IMR-90 (cell line): ENCODE measurements at regions not wholly inside any gene's neighbourhood (a gene's known extent, or its start where the extent isn't known, plus 50 kb on each side); places are given as distances from the start of the nearest gene placed in this dataset.

Source experiments
- ATAC-seq: fragments of 200-7000 bp; cut with Tn5 transposase; 2 replicates; pipeline ENCODE4 v1.9.1; 2020; ENCODE audit warnings: low read depth, mild to moderate bottlenecking, moderate library complexity
- BruUV-seq: library from RNA; stranded (reverse); fragments of 400-500 nt; replicated peaks from 2 replicates; lab custom pipeline; 2021; lab: Mats Ljungman, UMichigan
- CTCF ChIA-PET: fragments of 300-600 bp; formaldehyde crosslinking; extraction: SDS; loops from one replicate; lab custom pipeline; 2021; ENCODE audit warnings: antibody characterized with exemption; lab: Yijun Ruan, JAX
- POLR2A ChIA-PET: fragments of 300-600 bp; sonication (Branson Sonifier 250); formaldehyde crosslinking; loops from one replicate; lab custom pipeline; 2022; ENCODE audit warnings: antibody characterized with exemption; ENCODE audit not compliant: unreplicated experiment; lab: Charles Lee
- DNase-seq: peaks from one replicate; pipeline ENCODE4 v3.0.0; 2013
- H2AFZ ChIP-seq: replicated peaks from 2 replicates; pipeline ENCODE3; 2013; ENCODE audit warnings: low read length, mild to moderate bottlenecking; ENCODE audit not compliant: poor library complexity
- H2AK5ac ChIP-seq: 2 replicates; pipeline ENCODE4 v1.6.1; 2013; ENCODE audit warnings: low read depth, low read length, inconsistent platforms
- H2AK9ac ChIP-seq: replicated peaks from 2 replicates; pipeline ENCODE3; 2013; ENCODE audit warnings: mild to moderate bottlenecking, low read depth, low read length, moderate library complexity; ENCODE audit not compliant: poor library complexity
- H2BK120ac ChIP-seq: 2 replicates; pipeline ENCODE4 v1.6.1; 2013; ENCODE audit warnings: low read depth, low read length, inconsistent platforms
- H2BK15ac ChIP-seq: 3 replicates; pipeline ENCODE4 v1.6.1; 2013; ENCODE audit warnings: low read depth, low read length, inconsistent platforms
- H2BK20ac ChIP-seq: 2 replicates; pipeline ENCODE4 v1.6.1; 2013; ENCODE audit warnings: low read depth, mild to moderate bottlenecking, inconsistent platforms, low read length, moderate library complexity
- H2BK5ac ChIP-seq: 2 replicates; pipeline ENCODE4 v1.6.1; 2013; ENCODE audit warnings: mild to moderate bottlenecking, low read depth, low read length, inconsistent platforms; ENCODE audit not compliant: poor library complexity, severe bottlenecking
- H3K14ac ChIP-seq: replicated peaks from 2 replicates; pipeline ENCODE4 v1.6.1; 2013; ENCODE audit warnings: low read depth, low read length, inconsistent platforms
- H3K18ac ChIP-seq: 2 replicates; pipeline ENCODE4 v1.6.1; 2013; ENCODE audit warnings: low read depth, low read length, control low read depth
- H3K23ac ChIP-seq: 2 replicates; pipeline ENCODE4 v1.6.1; 2013; ENCODE audit warnings: low read depth, low read length, inconsistent platforms
- H3K27ac ChIP-seq: 2 replicates; pipeline ENCODE4 v1.5.1; 2013; ENCODE audit warnings: mild to moderate bottlenecking, control low read depth, low read length; ENCODE audit not compliant: insufficient read depth
- H3K27me3 ChIP-seq: 2 replicates; pipeline ENCODE4 v1.6.1; 2013; ENCODE audit warnings: low read length; ENCODE audit not compliant: control insufficient read depth, insufficient read depth
- H3K36me3 ChIP-seq: 2 replicates; pipeline ENCODE4 v1.6.1; 2013; ENCODE audit warnings: low read length, mixed read lengths; ENCODE audit not compliant: control insufficient read depth, insufficient read depth
- H3K4ac ChIP-seq: 2 replicates; pipeline ENCODE4 v1.6.1; 2013; ENCODE audit warnings: low read depth, low read length, inconsistent platforms
- H3K4me1 ChIP-seq: 2 replicates; pipeline ENCODE4 v1.6.1; 2013; ENCODE audit warnings: low read length, mixed read lengths; ENCODE audit not compliant: control insufficient read depth, insufficient read depth
- H3K4me2 ChIP-seq: 2 replicates; pipeline ENCODE4 v1.6.1; 2013; ENCODE audit warnings: low read depth, mild to moderate bottlenecking, control low read depth, low read length, moderate library complexity
- H3K4me3 ChIP-seq: 2 replicates; pipeline ENCODE4 v1.5.1; 2013; ENCODE audit warnings: low read depth, mild to moderate bottlenecking, control low read depth, low read length, moderate library complexity; ENCODE audit not compliant: insufficient read depth
- H3K56ac ChIP-seq: 2 replicates; pipeline ENCODE4 v1.6.1; 2013; ENCODE audit warnings: low read length, inconsistent platforms; ENCODE audit not compliant: insufficient read depth; ENCODE audit errors: extremely low read depth
- H3K79me1 ChIP-seq, 2 experiments: 2 replicates each; pipeline ENCODE4 v1.6.1; 2013; ENCODE audit warnings: low read length in 2 of 2, inconsistent platforms in 1 of 2, low read depth in 1 of 2
- H3K9ac ChIP-seq: 2 replicates; pipeline ENCODE4 v1.6.1; 2013; ENCODE audit warnings: low read depth, low read length, control low read depth
- H3K9me1 ChIP-seq: 2 replicates; pipeline ENCODE4 v1.6.1; 2013; ENCODE audit warnings: low read length, inconsistent platforms; ENCODE audit not compliant: insufficient read depth
- H3K9me3 ChIP-seq: 2 replicates; pipeline ENCODE4 v1.6.1; 2013; ENCODE audit warnings: low read length; ENCODE audit not compliant: control insufficient read depth, insufficient read depth
- H4K20me1 ChIP-seq: 2 replicates; pipeline ENCODE4 v1.6.1; 2013; ENCODE audit warnings: low read length, inconsistent platforms; ENCODE audit not compliant: insufficient read depth
- H4K5ac ChIP-seq: 2 replicates; pipeline ENCODE4 v1.6.1; 2013; ENCODE audit warnings: mild to moderate bottlenecking, low read depth, low read length, control low read depth
- H4K8ac ChIP-seq, 2 experiments: 2 replicates each; pipeline ENCODE4 v1.6.1; 2013; ENCODE audit warnings: low read depth in 2 of 2, low read length in 2 of 2, control low read depth in 1 of 2, inconsistent platforms in 1 of 2
- H4K91ac ChIP-seq: 2 replicates; pipeline ENCODE4 v1.6.1; 2013; ENCODE audit warnings: low read depth, low read length, inconsistent platforms; ENCODE audit not compliant: insufficient read depth
- CHD1 ChIP-seq: IDR thresholded peaks from 2 replicates; pipeline ENCODE4 v1.6.1; 2012; ENCODE audit warnings: low read depth, low read length, improper control_type of control experiment
- MAZ ChIP-seq: IDR thresholded peaks from 2 replicates; pipeline ENCODE4 v1.6.1; 2012; ENCODE audit warnings: low read depth, mild to moderate bottlenecking, low read length, improper control_type of control experiment, moderate library complexity, borderline replicate concordance
- POLR2A ChIP-seq: IDR thresholded peaks from 2 replicates; pipeline ENCODE4 v1.6.1; 2012; ENCODE audit warnings: mild to moderate bottlenecking, low read depth, low read length
- WGBS, 2 experiments: methylation state at CpG; one replicate each; pipeline versions ENCODE4 v1.1.5 to v1.1.7; 2013; ENCODE audit warnings: missing lambda C conversion rate in 2 of 2; ENCODE audit not compliant: insufficient read length in 1 of 2; ENCODE audit errors: extremely low coverage in 2 of 2; 5-methylcytosine and 5-hydroxymethylcytosine counted together
- dilution Hi-C: fragments of 300-500 bp; cut with HindIII; formaldehyde crosslinking; loops from one replicate; pipeline ENCODE4 v1.14.3; 2018; ENCODE audit warnings: low sequenced_read_pairs; ENCODE audit not compliant: unreplicated experiment
- in situ Hi-C: fragments of 300-500 bp; cut with MboI; formaldehyde crosslinking; loops from 3 replicates; pipeline ENCODE4 v1.14.3; 2019; ENCODE audit warnings: low sequenced_read_pairs, inconsistent platforms, mixed read lengths
- intact Hi-C: fragments of 100-400 bp; cut with micrococcal nuclease; formaldehyde crosslinking; loops from 2 replicates; pipeline ENCODE4 v1.10.0; 2022

- Histone ChIP-seq H3K18ac (no peak overlapping the region), H3K4me2 (no peak overlapping the region), H3K4ac (no peak overlapping the region), H2BK120ac (no peak overlapping the region), H4K8ac (no peak overlapping the region), H3K9ac (no peak overlapping the region), H3K9me3 (no peaks in the 10 kb centered on the region), H2BK20ac (no peak overlapping the region), H2BK15ac (no peak overlapping the region), H3K27ac (no peak overlapping the region), H3K23ac (no peak overlapping the region), H4K20me1 (no peaks in the 10 kb centered on the region), H3K4me3 (no peak overlapping the region), H3K4me1 (no peaks in the 10 kb centered on the region; the same call in 1 of the 2 replicates), H2AK5ac (no peak overlapping the region), H4K91ac (no peak overlapping the region), H3K9me1 (no peaks in the 10 kb centered on the region), H3K27me3 (no peaks in the 10 kb centered on the region), H3K14ac (no peak overlapping the region), H3K79me1 (no peaks in the 10 kb centered on the region), H3K36me3 (no peaks in the 10 kb centered on the region), H2AFZ (no peak overlapping the region), H3K56ac (no peak overlapping the region), H4K5ac (no peak overlapping the region), H2BK5ac (no peak overlapping the region), H2AK9ac (no peak overlapping the region)
- dilution Hi-C loops: no loop called here
- ATAC-seq: no peak
- POLR2A ChIA-PET: no interaction called here
- intact Hi-C loops: no loop called here
- DNase-seq: no peak
- in situ Hi-C loops: no loop called here
- CTCF ChIA-PET: no interaction called here
- no CpG with 5 or more reads among the region's 2 CpGs for WGBS, 2 experiments
- BruUV-seq: no TSS peak
- TF ChIP-seq POLR2A (no peak), CHD1 (no peak), MAZ (no peak)
These were observed 506.5 kb upstream of the SEMA3D start for GRCh38 chr7:85693326-85693725.
